HEK293 (cell line): ENCODE measurements at regions not wholly inside any gene's neighbourhood (a gene's known extent, or its start where the extent isn't known, plus 50 kb on each side); places are given as distances from the start of the nearest gene placed in this dataset.

Experiments used
- CTCF ChIA-PET: fragments of 350-600 bp; formaldehyde crosslinking; extraction: SDS; loops from one replicate; lab custom pipeline; 2021; ENCODE audit warnings: antibody characterized with exemption; lab: Yijun Ruan, JAX
- POLR2A ChIA-PET: fragments of 300-600 bp; formaldehyde crosslinking; extraction: SDS; loops from one replicate; lab custom pipeline; 2020; ENCODE audit warnings: antibody characterized with exemption, inconsistent platforms; lab: Yijun Ruan, JAX
- H3K27ac ChIP-seq: fragments of 200-500 bp; sonication (Bioruptor generic); 2 replicates; pipeline ENCODE4 v1.5.1; 2014; ENCODE audit warnings: low read depth, low read length, control low read depth, inconsistent platforms; ENCODE audit errors: extremely low read depth
- H3K36me3 ChIP-seq, 2 experiments: fragments of 200-500 bp in 1 of 2; sonication (Bioruptor generic) in 1 of 2; 1 replicate in 1 of 2; 2 replicates in 1 of 2; pipeline ENCODE4 v1.5.1; 2014 to 2017; ENCODE audit warnings: inconsistent platforms in 2 of 2, low read length in 2 of 2; ENCODE audit not compliant: control insufficient read depth in 2 of 2, insufficient read depth in 1 of 2
- H3K4me1 ChIP-seq: fragments of 200-500 bp; sonication (Bioruptor generic); 2 replicates; pipeline ENCODE4 v1.5.1; 2014; ENCODE audit warnings: mild to moderate bottlenecking, low read length, inconsistent platforms; ENCODE audit not compliant: control insufficient read depth, insufficient read depth
- H3K4me3 ChIP-seq: 2 replicates; pipeline ENCODE4 v1.5.1; 2011; ENCODE audit warnings: low read depth, mild to moderate bottlenecking, control low read depth, low read length, moderate library complexity
- H3K9me3 ChIP-seq: fragments of 200-500 bp; sonication (Bioruptor generic); 2 replicates; pipeline ENCODE4 v1.5.1; 2014; ENCODE audit warnings: low read depth, low read length, inconsistent platforms; ENCODE audit not compliant: control insufficient read depth, insufficient read depth
- BCL11B ChIP-seq: fragments of 450-650 bp; formaldehyde crosslinking; IDR thresholded peaks from 2 replicates; pipeline ENCODE4 v1.5.1; 2016; ENCODE audit warnings: low read depth, missing biosample characterization, missing genetic modification characterization
- TRIM28 ChIP-seq: IDR thresholded peaks from 2 replicates; pipeline ENCODE4 v1.6.1; 2011; ENCODE audit warnings: low read length, control low read depth, borderline replicate concordance
- YY2 ChIP-seq: fragments of 450-650 bp; formaldehyde crosslinking; IDR thresholded peaks from 2 replicates; pipeline ENCODE4 v1.5.1; 2016; ENCODE audit warnings: missing biosample characterization, missing genetic modification characterization
- ZBTB17 ChIP-seq: fragments of 450-650 bp; formaldehyde crosslinking; IDR thresholded peaks from 2 replicates; pipeline ENCODE4 v1.5.1; 2016; ENCODE audit warnings: missing biosample characterization, missing genetic modification characterization
- ZBTB21 ChIP-seq: fragments of 450-650 bp; formaldehyde crosslinking; IDR thresholded peaks from 2 replicates; pipeline ENCODE4 v1.5.1; 2017; ENCODE audit warnings: missing biosample characterization, missing genetic modification characterization
- ZIC2 ChIP-seq: fragments of 450-650 bp; formaldehyde crosslinking; IDR thresholded peaks from 2 replicates; pipeline ENCODE4 v1.5.1; 2016; ENCODE audit warnings: missing biosample characterization, missing genetic modification characterization
- ZNF133 ChIP-seq: fragments of 450-650 bp; formaldehyde crosslinking; IDR thresholded peaks from 2 replicates; pipeline ENCODE4 v1.5.1; 2016; ENCODE audit warnings: missing biosample characterization, missing genetic modification characterization
- ZNF341 ChIP-seq: fragments of 450-650 bp; formaldehyde crosslinking; IDR thresholded peaks from 2 replicates; pipeline ENCODE4; 2016; ENCODE audit warnings: low read depth, missing biosample characterization, missing genetic modification characterization
- ZNF350 ChIP-seq: fragments of 450-650 bp; formaldehyde crosslinking; IDR thresholded peaks from 2 replicates; pipeline ENCODE4 v1.5.0; 2017; ENCODE audit warnings: missing biosample characterization, mild to moderate bottlenecking, missing genetic modification characterization
- ZNF394 ChIP-seq: fragments of 450-650 bp; formaldehyde crosslinking; IDR thresholded peaks from 2 replicates; pipeline ENCODE4 v1.5.1; 2016; ENCODE audit warnings: missing biosample characterization, missing genetic modification characterization, mild to moderate bottlenecking, moderate library complexity, borderline replicate concordance
- ZNF558 ChIP-seq: fragments of 450-650 bp; formaldehyde crosslinking; IDR thresholded peaks from 2 replicates; pipeline ENCODE4 v1.5.1; 2016; ENCODE audit warnings: missing biosample characterization, missing genetic modification characterization
- ZNF571 ChIP-seq: fragments of 450-650 bp; formaldehyde crosslinking; IDR thresholded peaks from 2 replicates; pipeline ENCODE4 v1.5.0; 2017; ENCODE audit warnings: missing biosample characterization, missing genetic modification characterization
- ZNF791 ChIP-seq: fragments of 450-650 bp; formaldehyde crosslinking; IDR thresholded peaks from 2 replicates; pipeline ENCODE4 v1.5.1; 2016; ENCODE audit warnings: missing biosample characterization, missing genetic modification characterization
- ZNF843 ChIP-seq: fragments of 450-650 bp; formaldehyde crosslinking; IDR thresholded peaks from 2 replicates; pipeline ENCODE4 v1.5.1; 2016; ENCODE audit warnings: missing biosample characterization, missing genetic modification characterization
- TF ChIP-seq, protein P1 (sequence below): fragments of 450-650 bp; formaldehyde crosslinking; IDR thresholded peaks from 2 replicates; pipeline ENCODE4 v1.5.1; 2016; ENCODE audit warnings: missing biosample characterization, missing genetic modification characterization, borderline replicate concordance
- TF ChIP-seq, protein P2 (sequence below): fragments of 450-650 bp; formaldehyde crosslinking; IDR thresholded peaks from 2 replicates; pipeline ENCODE4 v1.5.1; 2016; ENCODE audit warnings: missing biosample characterization, missing genetic modification characterization, borderline replicate concordance
- TF ChIP-seq, protein P3 (sequence below): fragments of 450-650 bp; formaldehyde crosslinking; IDR thresholded peaks from 2 replicates; pipeline ENCODE4 v1.5.1; 2016; ENCODE audit warnings: missing biosample characterization, missing genetic modification characterization
- TF ChIP-seq, protein P4 (sequence below): fragments of 450-650 bp; formaldehyde crosslinking; IDR thresholded peaks from 2 replicates; pipeline ENCODE4 v1.5.1; 2017; ENCODE audit warnings: missing biosample characterization, missing genetic modification characterization
- TF ChIP-seq, protein P5 (sequence below): fragments of 450-650 bp; formaldehyde crosslinking; IDR thresholded peaks from 2 replicates; pipeline ENCODE4 v1.5.1; 2016; ENCODE audit warnings: missing biosample characterization, missing genetic modification characterization
- TF ChIP-seq, protein P6 (sequence below): fragments of 450-650 bp; formaldehyde crosslinking; IDR thresholded peaks from 2 replicates; pipeline ENCODE4 v1.5.1; 2016; ENCODE audit warnings: missing biosample characterization, missing genetic modification characterization

DNA sequence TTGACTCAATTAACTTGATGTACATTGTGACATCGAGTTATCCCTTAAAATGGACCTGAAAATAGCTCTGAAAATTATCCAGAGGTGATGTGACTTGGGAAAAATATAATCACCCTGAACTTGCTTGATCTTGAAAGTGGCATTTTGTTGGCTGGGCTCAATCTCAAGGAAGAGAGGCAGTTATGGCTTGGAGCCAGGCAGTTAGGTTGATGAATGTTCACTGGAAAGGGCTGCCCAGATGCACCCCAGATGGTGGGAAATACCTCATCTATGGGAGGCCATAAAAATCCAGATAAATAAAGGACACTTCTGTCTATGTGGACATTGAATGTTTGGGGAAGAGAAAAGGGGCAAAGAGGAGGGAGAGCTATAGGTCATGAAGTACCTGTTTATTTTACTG lies 55.7 kb upstream of the OR5AN1 start:
- Histone ChIP-seq H3K36me3 (no peaks in the 10 kb centered on the region), H3K4me3 (no peak overlapping the region), H3K27ac (no peak overlapping the region)
- POLR2A ChIA-PET, result no interaction called here
- TF ChIP-seq, protein P1, sequence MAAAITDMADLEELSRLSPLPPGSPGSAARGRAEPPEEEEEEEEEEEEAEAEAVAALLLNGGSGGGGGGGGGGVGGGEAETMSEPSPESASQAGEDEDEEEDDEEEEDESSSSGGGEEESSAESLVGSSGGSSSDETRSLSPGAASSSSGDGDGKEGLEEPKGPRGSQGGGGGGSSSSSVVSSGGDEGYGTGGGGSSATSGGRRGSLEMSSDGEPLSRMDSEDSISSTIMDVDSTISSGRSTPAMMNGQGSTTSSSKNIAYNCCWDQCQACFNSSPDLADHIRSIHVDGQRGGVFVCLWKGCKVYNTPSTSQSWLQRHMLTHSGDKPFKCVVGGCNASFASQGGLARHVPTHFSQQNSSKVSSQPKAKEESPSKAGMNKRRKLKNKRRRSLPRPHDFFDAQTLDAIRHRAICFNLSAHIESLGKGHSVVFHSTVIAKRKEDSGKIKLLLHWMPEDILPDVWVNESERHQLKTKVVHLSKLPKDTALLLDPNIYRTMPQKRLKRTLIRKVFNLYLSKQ (tag by site-specific recombination), result no peak
- TF ChIP-seq ZNF571 (tag by site-specific recombination), result no peak
- TF ChIP-seq ZNF843, result no peak
- no peak for TF ChIP-seq ZNF350 (tag by site-specific recombination)
- no peak for TF ChIP-seq ZNF791
- TF ChIP-seq ZNF558 (tag by site-specific recombination), result no peak
- TF ChIP-seq ZNF394 (tag by site-specific recombination), result no peak
- TF ChIP-seq TRIM28, result no peak
- TF ChIP-seq, protein P2, sequence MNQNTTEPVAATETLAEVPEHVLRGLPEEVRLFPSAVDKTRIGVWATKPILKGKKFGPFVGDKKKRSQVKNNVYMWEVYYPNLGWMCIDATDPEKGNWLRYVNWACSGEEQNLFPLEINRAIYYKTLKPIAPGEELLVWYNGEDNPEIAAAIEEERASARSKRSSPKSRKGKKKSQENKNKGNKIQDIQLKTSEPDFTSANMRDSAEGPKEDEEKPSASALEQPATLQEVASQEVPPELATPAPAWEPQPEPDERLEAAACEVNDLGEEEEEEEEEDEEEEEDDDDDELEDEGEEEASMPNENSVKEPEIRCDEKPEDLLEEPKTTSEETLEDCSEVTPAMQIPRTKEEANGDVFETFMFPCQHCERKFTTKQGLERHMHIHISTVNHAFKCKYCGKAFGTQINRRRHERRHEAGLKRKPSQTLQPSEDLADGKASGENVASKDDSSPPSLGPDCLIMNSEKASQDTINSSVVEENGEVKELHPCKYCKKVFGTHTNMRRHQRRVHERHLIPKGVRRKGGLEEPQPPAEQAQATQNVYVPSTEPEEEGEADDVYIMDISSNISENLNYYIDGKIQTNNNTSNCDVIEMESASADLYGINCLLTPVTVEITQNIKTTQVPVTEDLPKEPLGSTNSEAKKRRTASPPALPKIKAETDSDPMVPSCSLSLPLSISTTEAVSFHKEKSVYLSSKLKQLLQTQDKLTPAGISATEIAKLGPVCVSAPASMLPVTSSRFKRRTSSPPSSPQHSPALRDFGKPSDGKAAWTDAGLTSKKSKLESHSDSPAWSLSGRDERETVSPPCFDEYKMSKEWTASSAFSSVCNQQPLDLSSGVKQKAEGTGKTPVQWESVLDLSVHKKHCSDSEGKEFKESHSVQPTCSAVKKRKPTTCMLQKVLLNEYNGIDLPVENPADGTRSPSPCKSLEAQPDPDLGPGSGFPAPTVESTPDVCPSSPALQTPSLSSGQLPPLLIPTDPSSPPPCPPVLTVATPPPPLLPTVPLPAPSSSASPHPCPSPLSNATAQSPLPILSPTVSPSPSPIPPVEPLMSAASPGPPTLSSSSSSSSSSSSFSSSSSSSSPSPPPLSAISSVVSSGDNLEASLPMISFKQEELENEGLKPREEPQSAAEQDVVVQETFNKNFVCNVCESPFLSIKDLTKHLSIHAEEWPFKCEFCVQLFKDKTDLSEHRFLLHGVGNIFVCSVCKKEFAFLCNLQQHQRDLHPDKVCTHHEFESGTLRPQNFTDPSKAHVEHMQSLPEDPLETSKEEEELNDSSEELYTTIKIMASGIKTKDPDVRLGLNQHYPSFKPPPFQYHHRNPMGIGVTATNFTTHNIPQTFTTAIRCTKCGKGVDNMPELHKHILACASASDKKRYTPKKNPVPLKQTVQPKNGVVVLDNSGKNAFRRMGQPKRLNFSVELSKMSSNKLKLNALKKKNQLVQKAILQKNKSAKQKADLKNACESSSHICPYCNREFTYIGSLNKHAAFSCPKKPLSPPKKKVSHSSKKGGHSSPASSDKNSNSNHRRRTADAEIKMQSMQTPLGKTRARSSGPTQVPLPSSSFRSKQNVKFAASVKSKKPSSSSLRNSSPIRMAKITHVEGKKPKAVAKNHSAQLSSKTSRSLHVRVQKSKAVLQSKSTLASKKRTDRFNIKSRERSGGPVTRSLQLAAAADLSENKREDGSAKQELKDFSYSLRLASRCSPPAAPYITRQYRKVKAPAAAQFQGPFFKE (tag by site-specific recombination), result no peak
- TF ChIP-seq BCL11B, result no peak
- TF ChIP-seq, protein P3, sequence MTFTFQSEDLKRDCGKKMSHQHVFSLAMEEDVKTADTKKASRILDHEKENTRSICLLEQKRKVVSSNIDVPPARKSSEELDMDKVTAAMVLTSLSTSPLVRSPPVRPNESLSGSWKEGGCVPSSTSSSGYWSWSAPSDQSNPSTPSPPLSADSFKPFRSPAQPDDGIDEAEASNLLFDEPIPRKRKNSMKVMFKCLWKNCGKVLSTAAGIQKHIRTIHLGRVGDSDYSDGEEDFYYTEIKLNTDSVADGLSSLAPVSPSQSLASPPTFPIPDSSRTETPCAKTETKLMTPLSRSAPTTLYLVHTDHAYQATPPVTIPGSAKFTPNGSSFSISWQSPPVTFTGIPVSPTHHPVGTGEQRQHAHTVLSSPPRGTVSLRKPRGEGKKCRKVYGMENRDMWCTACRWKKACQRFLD (tag by site-specific recombination), result no peak
- no peak for TF ChIP-seq ZIC2
- TF ChIP-seq, protein P4, sequence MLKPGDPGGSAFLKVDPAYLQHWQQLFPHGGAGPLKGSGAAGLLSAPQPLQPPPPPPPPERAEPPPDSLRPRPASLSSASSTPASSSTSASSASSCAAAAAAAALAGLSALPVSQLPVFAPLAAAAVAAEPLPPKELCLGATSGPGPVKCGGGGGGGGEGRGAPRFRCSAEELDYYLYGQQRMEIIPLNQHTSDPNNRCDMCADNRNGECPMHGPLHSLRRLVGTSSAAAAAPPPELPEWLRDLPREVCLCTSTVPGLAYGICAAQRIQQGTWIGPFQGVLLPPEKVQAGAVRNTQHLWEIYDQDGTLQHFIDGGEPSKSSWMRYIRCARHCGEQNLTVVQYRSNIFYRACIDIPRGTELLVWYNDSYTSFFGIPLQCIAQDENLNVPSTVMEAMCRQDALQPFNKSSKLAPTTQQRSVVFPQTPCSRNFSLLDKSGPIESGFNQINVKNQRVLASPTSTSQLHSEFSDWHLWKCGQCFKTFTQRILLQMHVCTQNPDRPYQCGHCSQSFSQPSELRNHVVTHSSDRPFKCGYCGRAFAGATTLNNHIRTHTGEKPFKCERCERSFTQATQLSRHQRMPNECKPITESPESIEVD (tag by site-specific recombination), result no peak
- TF ChIP-seq ZNF341 (tag by site-specific recombination), result no peak
- TF ChIP-seq ZBTB21 (tag by site-specific recombination), result no peak
- TF ChIP-seq, protein P5, sequence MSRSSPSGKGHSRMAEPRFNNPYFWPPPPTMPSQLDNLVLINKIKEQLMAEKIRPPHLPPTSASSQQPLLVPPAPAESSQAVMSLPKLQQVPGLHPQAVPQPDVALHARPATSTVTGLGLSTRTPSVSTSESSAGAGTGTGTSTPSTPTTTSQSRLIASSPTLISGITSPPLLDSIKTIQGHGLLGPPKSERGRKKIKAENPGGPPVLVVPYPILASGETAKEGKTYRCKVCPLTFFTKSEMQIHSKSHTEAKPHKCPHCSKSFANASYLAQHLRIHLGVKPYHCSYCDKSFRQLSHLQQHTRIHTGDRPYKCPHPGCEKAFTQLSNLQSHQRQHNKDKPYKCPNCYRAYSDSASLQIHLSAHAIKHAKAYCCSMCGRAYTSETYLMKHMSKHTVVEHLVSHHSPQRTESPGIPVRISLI (tag by site-specific recombination), result no peak
- no peak for TF ChIP-seq YY2
- TF ChIP-seq ZBTB17 (tag by site-specific recombination), result no peak
- no peak for TF ChIP-seq ZNF133 (tag by site-specific recombination)
- TF ChIP-seq, protein P6, sequence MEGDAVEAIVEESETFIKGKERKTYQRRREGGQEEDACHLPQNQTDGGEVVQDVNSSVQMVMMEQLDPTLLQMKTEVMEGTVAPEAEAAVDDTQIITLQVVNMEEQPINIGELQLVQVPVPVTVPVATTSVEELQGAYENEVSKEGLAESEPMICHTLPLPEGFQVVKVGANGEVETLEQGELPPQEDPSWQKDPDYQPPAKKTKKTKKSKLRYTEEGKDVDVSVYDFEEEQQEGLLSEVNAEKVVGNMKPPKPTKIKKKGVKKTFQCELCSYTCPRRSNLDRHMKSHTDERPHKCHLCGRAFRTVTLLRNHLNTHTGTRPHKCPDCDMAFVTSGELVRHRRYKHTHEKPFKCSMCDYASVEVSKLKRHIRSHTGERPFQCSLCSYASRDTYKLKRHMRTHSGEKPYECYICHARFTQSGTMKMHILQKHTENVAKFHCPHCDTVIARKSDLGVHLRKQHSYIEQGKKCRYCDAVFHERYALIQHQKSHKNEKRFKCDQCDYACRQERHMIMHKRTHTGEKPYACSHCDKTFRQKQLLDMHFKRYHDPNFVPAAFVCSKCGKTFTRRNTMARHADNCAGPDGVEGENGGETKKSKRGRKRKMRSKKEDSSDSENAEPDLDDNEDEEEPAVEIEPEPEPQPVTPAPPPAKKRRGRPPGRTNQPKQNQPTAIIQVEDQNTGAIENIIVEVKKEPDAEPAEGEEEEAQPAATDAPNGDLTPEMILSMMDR (tag by site-specific recombination), result no peak
- TF ChIP-seq, all 188 proteins: peak for 0
- CTCF ChIA-PET, result interaction anchor here (0.6 kb wide), 1 partner anchor 378 kb away, joined by 3 read pairs; no protein-coding TSS in a partner anchor
- Histone ChIP-seq H3K4me1 (no peaks in the 10 kb centered on the region), H3K9me3 (no peaks in the 10 kb centered on the region)
